Breast epithelium (tissue), 4 donors: ENCODE measurements at regions not wholly inside any gene's neighbourhood (a gene's known extent, or its start where the extent isn't known, plus 50 kb on each side); places are given as distances from the start of the nearest gene placed in this dataset.
A peak's percentile ranks its signal among the peaks of the same experiment; 100 is the strongest.

Experiments
- DNase-seq, 2 donors: peaks; one replicate each; pipeline ENCODE4 v3.0.0-alpha.2; 2019; ENCODE audit warnings: low spot score in 2 of 2
- H3K27ac ChIP-seq, 2 donors: fragments of 200-600 bp; sonication (generic) in 1 of 2; one replicate each; pipeline ENCODE4 v1.5.1; 2016 to 2019; ENCODE audit warnings: mild to moderate bottlenecking in 1 of 2
- H3K27me3 ChIP-seq, 2 donors: fragments of 200-600 bp; sonication (generic) in 1 of 2; one replicate each; pipeline versions ENCODE4 v1.5.1 to v1.6.0; 2017 to 2019; ENCODE audit warnings: control low read depth in 1 of 2, mild to moderate bottlenecking in 1 of 2
- H3K36me3 ChIP-seq: fragments of 200-600 bp; one replicate; pipeline ENCODE4 v1.5.1; 2019
- H3K4me1 ChIP-seq, 2 donors: fragments of 200-600 bp; sonication (generic); one replicate each; pipeline ENCODE4 v1.5.1; 2016 to 2019; ENCODE audit warnings: control low read depth in 1 of 2
- H3K4me3 ChIP-seq, 3 donors: fragments of 200-600 bp; sonication (generic); 1 replicate in 2 of 3; 2 replicates in 1 of 3; pipeline ENCODE4 v1.5.1; 2016 to 2019; ENCODE audit warnings: mild to moderate bottlenecking in 3 of 3, moderate library complexity in 2 of 3
- H3K9me3 ChIP-seq, 2 donors: fragments of 200-600 bp; sonication (generic) in 1 of 2; one replicate each; pipeline ENCODE4 v1.5.1; 2016 to 2019; ENCODE audit warnings: control low read depth in 1 of 2
- POLR2A ChIP-seq: fragments of 450-650 bp; IDR thresholded peaks from one replicate; pipeline ENCODE4 v1.6.1; 2016; ENCODE audit warnings: antibody characterized with exemption, mild to moderate bottlenecking, moderate library complexity
- POLR2AphosphoS5 ChIP-seq, 3 donors: sonication (generic); formaldehyde crosslinking; IDR thresholded peaks; one replicate each; pipeline ENCODE4 v1.6.1; 2017; ENCODE audit warnings: antibody characterized with exemption in 3 of 3
- intact Hi-C: fragments of 100-400 bp; cut with DNase I; formaldehyde crosslinking; loops from one replicate; pipeline ENCODE4 v1.15.1; 2023; ENCODE audit warnings: low total_unique reads
- TF ChIP-seq, protein P1 (sequence below), 3 donors: fragments of 450-650 bp; IDR thresholded peaks; one replicate each; pipeline ENCODE4 v1.5.1; 2016 to 2017; ENCODE audit warnings: antibody characterized with exemption in 3 of 3, mild to moderate bottlenecking in 3 of 3, moderate library complexity in 3 of 3

DNA sequence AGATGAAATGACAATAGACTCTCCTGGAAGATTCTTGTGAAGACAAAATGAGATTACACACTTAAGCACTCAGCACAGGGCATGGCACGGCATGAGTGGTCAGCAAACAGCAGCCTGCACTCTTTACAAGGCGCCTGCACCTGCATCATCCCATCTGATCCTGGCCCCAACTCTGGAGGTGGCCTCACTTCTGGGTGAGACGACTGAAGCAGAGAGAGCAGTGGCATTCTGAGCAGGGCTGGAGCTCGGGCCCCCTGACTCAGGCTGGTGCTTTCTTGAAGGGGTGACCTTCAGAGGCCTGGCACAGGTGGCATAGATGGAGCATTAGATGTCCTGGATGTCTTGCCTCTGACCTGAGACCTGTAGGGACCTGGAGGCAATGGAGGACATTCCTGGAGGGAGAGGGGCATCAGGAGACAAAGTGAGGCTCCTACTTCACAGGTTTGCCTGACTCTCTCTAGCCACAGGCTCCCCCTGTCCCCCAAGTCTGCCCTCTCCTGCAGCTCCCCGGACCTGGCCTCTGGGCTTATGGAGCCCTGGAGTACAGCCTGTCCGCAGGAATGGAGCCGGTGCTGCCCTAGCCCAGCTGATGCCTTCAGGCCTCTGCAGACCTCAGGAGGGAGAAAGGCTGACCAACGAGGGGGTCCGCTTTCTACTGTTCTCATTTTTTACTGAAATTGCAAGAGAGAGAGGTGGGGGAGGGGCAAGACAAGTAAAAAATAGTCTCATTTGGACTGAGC, 65.5 kb upstream of the THY1 start:
- no peaks in the 10 kb centered on the region for H3K27me3 ChIP-seq
- DNase-seq, result peak in 1 of 2 donors; percentile 24
- no peak overlapping the region for H3K27ac ChIP-seq
- H3K36me3 ChIP-seq, result no peaks in the 10 kb centered on the region
- H3K4me3 ChIP-seq, result no peak overlapping the region
- intact Hi-C loops, result no loop called here
- TF ChIP-seq POLR2A, result no peak
- TF ChIP-seq, protein P1, sequence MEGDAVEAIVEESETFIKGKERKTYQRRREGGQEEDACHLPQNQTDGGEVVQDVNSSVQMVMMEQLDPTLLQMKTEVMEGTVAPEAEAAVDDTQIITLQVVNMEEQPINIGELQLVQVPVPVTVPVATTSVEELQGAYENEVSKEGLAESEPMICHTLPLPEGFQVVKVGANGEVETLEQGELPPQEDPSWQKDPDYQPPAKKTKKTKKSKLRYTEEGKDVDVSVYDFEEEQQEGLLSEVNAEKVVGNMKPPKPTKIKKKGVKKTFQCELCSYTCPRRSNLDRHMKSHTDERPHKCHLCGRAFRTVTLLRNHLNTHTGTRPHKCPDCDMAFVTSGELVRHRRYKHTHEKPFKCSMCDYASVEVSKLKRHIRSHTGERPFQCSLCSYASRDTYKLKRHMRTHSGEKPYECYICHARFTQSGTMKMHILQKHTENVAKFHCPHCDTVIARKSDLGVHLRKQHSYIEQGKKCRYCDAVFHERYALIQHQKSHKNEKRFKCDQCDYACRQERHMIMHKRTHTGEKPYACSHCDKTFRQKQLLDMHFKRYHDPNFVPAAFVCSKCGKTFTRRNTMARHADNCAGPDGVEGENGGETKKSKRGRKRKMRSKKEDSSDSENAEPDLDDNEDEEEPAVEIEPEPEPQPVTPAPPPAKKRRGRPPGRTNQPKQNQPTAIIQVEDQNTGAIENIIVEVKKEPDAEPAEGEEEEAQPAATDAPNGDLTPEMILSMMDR (IDR thresholded peaks at IDR 0.05), result no peak
- no peak for TF ChIP-seq POLR2AphosphoS5 (IDR thresholded peaks at IDR 0.05)
- no peaks in the 10 kb centered on the region for H3K4me1 ChIP-seq
- no peaks in the 10 kb centered on the region for H3K9me3 ChIP-seq

DNA sequence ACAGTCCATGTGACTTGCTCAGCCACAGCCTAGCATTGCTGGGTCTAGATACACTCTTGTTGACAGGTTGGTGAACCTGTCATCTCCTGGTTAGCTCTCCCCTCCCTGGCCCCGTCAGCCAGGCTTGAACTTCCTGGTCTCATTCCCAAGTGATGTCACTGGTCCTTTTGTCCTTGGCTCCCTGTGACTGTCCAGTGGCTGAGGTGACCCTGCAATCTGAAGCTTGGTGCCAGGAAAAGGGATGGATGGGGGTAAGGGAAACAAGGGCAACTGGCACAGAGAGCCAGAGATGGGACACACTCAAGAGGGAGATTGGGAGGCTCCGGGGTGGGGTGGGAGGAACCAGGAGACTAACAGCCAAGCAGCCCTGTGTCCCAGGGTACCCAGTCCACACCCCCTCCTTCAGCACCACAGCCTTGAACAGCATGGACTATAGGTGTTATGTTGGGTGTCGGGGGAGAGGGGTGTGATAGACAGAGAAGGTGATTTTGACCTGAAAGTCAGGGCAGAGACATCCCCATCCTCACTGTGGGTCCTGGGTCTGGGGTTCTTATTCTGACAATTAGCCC, 63.8 kb upstream of the THY1 start:
- intact Hi-C loops, result no loop called here
- Histone ChIP-seq H3K4me3 (no peak overlapping the region), H3K27me3 (no peaks in the 10 kb centered on the region), H3K36me3 (no peaks in the 10 kb centered on the region), H3K9me3 (no peaks in the 10 kb centered on the region), H3K27ac (no peak overlapping the region), H3K4me1 (no peaks in the 10 kb centered on the region)
- DNase-seq, result peak; percentile 8 to 9
- TF ChIP-seq POLR2A (no peak), POLR2AphosphoS5 (IDR thresholded peaks at IDR 0.05) (no peak)
- TF ChIP-seq, protein P1 (IDR thresholded peaks at IDR 0.05), result no peak

DNA sequence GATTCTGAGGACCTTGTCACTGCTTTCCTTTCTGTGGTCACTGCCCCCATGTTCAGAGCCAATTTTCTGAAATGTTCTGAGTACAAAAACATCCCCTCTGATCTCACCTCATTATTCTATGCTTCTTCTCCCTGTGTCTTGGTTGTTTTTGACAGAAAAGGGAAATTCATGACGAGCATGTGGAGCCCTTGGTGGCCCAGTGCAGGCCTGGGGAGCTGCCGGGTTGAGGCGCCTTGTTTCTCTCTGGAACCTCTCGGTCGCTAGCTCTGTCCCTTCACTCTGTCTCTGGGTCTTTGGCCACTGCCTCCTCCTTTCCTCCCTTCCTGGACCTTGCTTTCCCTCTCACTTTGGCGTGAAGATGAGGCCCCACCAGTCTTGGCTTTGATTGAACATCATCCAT, 63.0 kb upstream of the THY1 start:
- H3K36me3 ChIP-seq, result no peaks in the 10 kb centered on the region
- no peaks in the 10 kb centered on the region for H3K9me3 ChIP-seq
- no peak for DNase-seq
- peaks cover 0 to 3% of the 10 kb centered on the region in 2 donors for H3K27me3 ChIP-seq
- intact Hi-C loops, result no loop called here
- TF ChIP-seq, protein P1 (IDR thresholded peaks at IDR 0.05), result no peak
- no peak for TF ChIP-seq POLR2AphosphoS5 (IDR thresholded peaks at IDR 0.05)
- no peak for TF ChIP-seq POLR2A
- H3K4me3 ChIP-seq, result no peak overlapping the region
- no peak overlapping the region for H3K27ac ChIP-seq
- peaks cover 0 to 4% of the 10 kb centered on the region in 2 donors for H3K4me1 ChIP-seq

DNA sequence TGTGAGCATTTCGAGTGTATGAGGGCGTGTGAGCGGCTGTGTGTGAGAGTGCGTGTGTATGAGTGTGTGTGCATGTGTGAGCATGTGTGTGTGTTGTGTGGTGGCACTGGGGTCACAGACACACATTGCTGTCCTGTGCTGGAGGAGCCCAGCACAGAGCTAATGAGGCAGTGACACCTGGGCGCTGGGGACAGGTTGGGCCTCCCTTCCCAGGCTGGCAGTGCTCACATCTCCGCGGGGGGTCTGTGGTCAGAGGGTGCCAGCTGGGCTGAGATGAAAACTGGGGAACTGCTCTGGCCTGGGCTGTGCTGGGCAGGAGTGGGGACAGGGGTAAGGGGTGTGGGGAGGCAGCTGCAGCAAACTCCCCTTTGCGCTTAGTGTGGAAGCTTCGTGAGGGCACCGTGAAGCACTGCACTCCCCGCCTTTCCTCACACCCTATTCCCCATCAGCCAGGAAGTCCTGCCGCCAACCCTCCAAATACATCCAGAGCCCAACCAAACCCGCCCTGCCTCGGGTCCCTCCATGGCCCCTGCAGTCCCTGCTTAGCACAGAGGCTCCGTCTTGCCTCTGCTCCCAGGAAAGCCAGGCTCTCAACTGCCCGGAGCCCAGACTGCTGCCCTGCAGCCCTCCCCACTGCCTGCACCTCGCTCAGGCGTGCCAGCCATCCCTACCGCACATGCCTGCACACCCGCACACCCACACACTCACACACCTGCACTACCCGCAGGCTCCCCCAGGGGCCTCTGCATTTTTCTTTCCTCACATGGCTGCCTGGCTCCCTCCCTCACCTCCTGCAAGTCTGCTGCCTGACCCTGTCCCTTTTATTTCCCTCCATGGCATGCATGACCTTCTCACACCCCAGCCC, 62.0 kb upstream of the THY1 start:
- peaks cover 0 to 4% of the 10 kb centered on the region in 2 donors for H3K4me1 ChIP-seq
- intact Hi-C loops, result no loop called here
- no peaks in the 10 kb centered on the region for H3K36me3 ChIP-seq
- no peak overlapping the region for H3K4me3 ChIP-seq
- no peaks in the 10 kb centered on the region for H3K9me3 ChIP-seq
- no peak overlapping the region for H3K27ac ChIP-seq
- peaks cover 0 to 3% of the 10 kb centered on the region in 2 donors for H3K27me3 ChIP-seq
- peak; percentile 7 to 48 for DNase-seq
- TF ChIP-seq POLR2AphosphoS5 (IDR thresholded peaks at IDR 0.05), result no peak
- no peak for TF ChIP-seq POLR2A
- TF ChIP-seq, protein P1 (IDR thresholded peaks at IDR 0.05), result no peak
